Nephron (organoid): ENCODE measurements at regions not wholly inside any gene's neighbourhood (a gene's known extent, or its start where the extent isn't known, plus 50 kb on each side); places are given as distances from the start of the nearest gene placed in this dataset.

Experiments
- H3K27ac Mint-ChIP-seq, 3 experiments: 2 replicates each; pipeline ENCODE4 v1.8.0; 2020; ENCODE audit warnings: mixed read lengths in 3 of 3, mild to moderate bottlenecking in 2 of 3, moderate library complexity in 1 of 3
- H3K27me3 Mint-ChIP-seq: 2 replicates; pipeline ENCODE4 v1.8.0; 2021; ENCODE audit warnings: low read depth, mild to moderate bottlenecking, moderate library complexity, mixed read lengths
- H3K36me3 Mint-ChIP-seq: 2 replicates; pipeline ENCODE4 v1.8.0; 2020; ENCODE audit warnings: low read depth, mixed read lengths
- H3K4me1 Mint-ChIP-seq: 2 replicates; pipeline ENCODE4 v1.8.0; 2020; ENCODE audit warnings: mixed read lengths
- H3K4me3 Mint-ChIP-seq, 3 experiments: 2 replicates each; pipeline ENCODE4 v1.8.0; 2020; ENCODE audit warnings: mild to moderate bottlenecking in 3 of 3, mixed read lengths in 3 of 3, moderate library complexity in 2 of 3
- H3K9me3 Mint-ChIP-seq: 2 replicates; pipeline ENCODE4 v1.8.0; 2020; ENCODE audit warnings: mixed read lengths
- CTCF ChIP-seq, 3 experiments: fragments of 200-600 bp; sonication (generic); IDR thresholded peaks; one replicate each; pipeline ENCODE4 v1.5.0; 2021; ENCODE audit warnings: antibody characterized with exemption in 3 of 3; ENCODE audit not compliant: unreplicated experiment in 3 of 3

GRCh38 chr2:173666171-173666888, 298.8 kb downstream of the SP3 start:
- TF ChIP-seq CTCF (IDR thresholded peaks at IDR 0.05; ENCODE audit: unreplicated experiment in 3 of 3), result no peak
- H3K27ac Mint-ChIP-seq, result peak overlapping the region in 1 of 3 experiments; percentile 7
- H3K4me3 Mint-ChIP-seq, result no peak overlapping the region
- H3K9me3 Mint-ChIP-seq, result peaks cover 5% of the 10 kb centered on the region
- H3K27me3 Mint-ChIP-seq, result peaks cover 3% of the 10 kb centered on the region
- H3K36me3 Mint-ChIP-seq, result no peaks in the 10 kb centered on the region
- H3K4me1 Mint-ChIP-seq, result peaks cover 34% of the 10 kb centered on the region

- H3K4me3 Mint-ChIP-seq, result no peak overlapping the region
- H3K9me3 Mint-ChIP-seq, result peaks cover 8% of the 10 kb centered on the region
- peak overlapping the region in 1 of 3 experiments; percentile 51 for H3K27ac Mint-ChIP-seq
- TF ChIP-seq CTCF (IDR thresholded peaks at IDR 0.05; ENCODE audit: unreplicated experiment in 3 of 3), result no peak
- peaks cover 3% of the 10 kb centered on the region for H3K27me3 Mint-ChIP-seq
- H3K36me3 Mint-ChIP-seq, result no peaks in the 10 kb centered on the region
- peaks cover 34% of the 10 kb centered on the region for H3K4me1 Mint-ChIP-seq
Observed at GRCh38 chr2:173667014-173667413, 298.2 kb downstream of the SP3 start.

GRCh38 chr2:173667415-173667814, 297.8 kb downstream of the SP3 start:
- H3K4me3 Mint-ChIP-seq, result no peak overlapping the region
- peaks cover 3% of the 10 kb centered on the region for H3K27me3 Mint-ChIP-seq
- H3K4me1 Mint-ChIP-seq, result peaks cover 31% of the 10 kb centered on the region
- H3K27ac Mint-ChIP-seq, result peak overlapping the region in 1 of 3 experiments; percentile 51
- peaks cover 8% of the 10 kb centered on the region for H3K9me3 Mint-ChIP-seq
- no peaks in the 10 kb centered on the region for H3K36me3 Mint-ChIP-seq
- TF ChIP-seq CTCF (IDR thresholded peaks at IDR 0.05; ENCODE audit: unreplicated experiment in 3 of 3), result peak in 1 of 3 experiments; percentile 7

GRCh38 chr2:173669271-173669853, 295.8 kb downstream of the SP3 start:
- no peak for TF ChIP-seq CTCF (IDR thresholded peaks at IDR 0.05; ENCODE audit: unreplicated experiment in 3 of 3)
- Mint-ChIP-seq H3K36me3 (no peaks in the 10 kb centered on the region), H3K9me3 (peaks cover 8% of the 10 kb centered on the region), H3K27me3 (no peaks in the 10 kb centered on the region), H3K4me3 (no peak overlapping the region), H3K4me1 (peaks cover 12% of the 10 kb centered on the region), H3K27ac (no peak overlapping the region)

GRCh38 chr2:173669888-173670287, 295.3 kb downstream of the SP3 start:
- no peak overlapping the region for H3K4me3 Mint-ChIP-seq
- no peak for TF ChIP-seq CTCF (IDR thresholded peaks at IDR 0.05; ENCODE audit: unreplicated experiment in 3 of 3)
- no peaks in the 10 kb centered on the region for H3K27me3 Mint-ChIP-seq
- peaks cover 8% of the 10 kb centered on the region for H3K9me3 Mint-ChIP-seq
- H3K4me1 Mint-ChIP-seq, result peaks cover 7% of the 10 kb centered on the region
- no peaks in the 10 kb centered on the region for H3K36me3 Mint-ChIP-seq
- no peak overlapping the region for H3K27ac Mint-ChIP-seq
